AG09319 (cell line): ENCODE measurements at regions not wholly inside any gene's neighbourhood (a gene's known extent, or its start where the extent isn't known, plus 50 kb on each side); places are given as distances from the start of the nearest gene placed in this dataset.

Experiments used
- DNase-seq: peaks from one replicate; pipeline ENCODE4 v3.0.0-alpha.2; 2010; ENCODE audit warnings: low read depth; ENCODE audit errors: extremely low read depth
- CTCF ChIP-seq: IDR thresholded peaks from 2 replicates; pipeline ENCODE4 v1.5.1; 2011; ENCODE audit warnings: low read depth, mild to moderate bottlenecking, inconsistent platforms, low read length, moderate library complexity

GRCh38 chr5:122721127-122721526, 53.8 kb upstream of the SNX2 start:
- TF ChIP-seq CTCF, result no peak
- no peak for DNase-seq

GRCh38 chr5:122722341-122722740, 52.5 kb upstream of the SNX2 start:
- no peak for TF ChIP-seq CTCF

GRCh38 chr5:122723606-122724352, 51.1 kb upstream of the SNX2 start:
- no peak for TF ChIP-seq CTCF
- peak; percentile 70 for DNase-seq

More at GRCh38 chr5:122722341-122722740, 52.5 kb upstream of the SNX2 start:
- no peak for DNase-seq
